OCI-LY3 (cell line): ENCODE measurements at regions not wholly inside any gene's neighbourhood (a gene's known extent, or its start where the extent isn't known, plus 50 kb on each side); places are given as distances from the start of the nearest gene placed in this dataset.

Source experiments
- H2AFZ ChIP-seq: fragments of 200-600, 300-600 bp; shearing (Covaris generic); 2 replicates; pipeline ENCODE4 v1.6.0; 2014; ENCODE audit warnings: antibody characterized with exemption, low read depth, low read length
- H3K27ac ChIP-seq: fragments of 200-600, 300-600 bp; sonication (generic); 2 replicates; pipeline ENCODE4 v1.5.1; 2014; ENCODE audit warnings: mild to moderate bottlenecking, low read length, moderate library complexity, mixed read lengths
- H3K27me3 ChIP-seq: fragments of 200-600, 300-600 bp; sonication (generic); 2 replicates; pipeline ENCODE4 v1.6.1; 2014; ENCODE audit warnings: low read depth, low read length, mixed read lengths
- H3K36me3 ChIP-seq: fragments of 200-600, 300-600 bp; sonication (generic); replicated peaks from 2 replicates; pipeline ENCODE3; 2014; ENCODE audit warnings: low read depth, low read length, mixed read lengths
- H3K4me1 ChIP-seq: fragments of 300-600, 200-600 bp; sonication (generic); 2 replicates; pipeline ENCODE4 v1.6.1; 2014; ENCODE audit warnings: low read length, mixed read lengths
- H3K4me2 ChIP-seq: fragments of 200-600, 300-600 bp; sonication (generic); 2 replicates; pipeline ENCODE4 v1.6.1; 2014; ENCODE audit warnings: low read length, mixed read lengths
- H3K4me3 ChIP-seq: fragments of 300-600, 200-600 bp; sonication (generic); 2 replicates; pipeline ENCODE4 v1.5.1; 2014; ENCODE audit warnings: antibody characterized with exemption, mild to moderate bottlenecking, low read length, moderate library complexity
- H3K79me2 ChIP-seq: fragments of 300-600, 200-600 bp; shearing (Covaris generic); 2 replicates; pipeline ENCODE4 v1.6.1; 2014; ENCODE audit warnings: mild to moderate bottlenecking, low read length, mixed read lengths
- H3K9ac ChIP-seq: fragments of 300-600, 200-600 bp; shearing (Covaris generic); 2 replicates; pipeline ENCODE4 v1.6.0; 2014; ENCODE audit warnings: mild to moderate bottlenecking, low read length, moderate library complexity
- H3K9me3 ChIP-seq: fragments of 200-600, 300-600 bp; shearing (Covaris generic); 2 replicates; pipeline ENCODE4 v1.6.1; 2014; ENCODE audit warnings: low read length, mixed read lengths; ENCODE audit not compliant: insufficient read depth
- H4K20me1 ChIP-seq: fragments of 200-600, 300-600 bp; sonication (generic); 2 replicates; pipeline ENCODE4 v1.6.1; 2016; ENCODE audit warnings: low read length, mixed read lengths; ENCODE audit not compliant: insufficient read depth
- EZH2phosphoT487 ChIP-seq: fragments of 200-600 bp; shearing (Covaris generic); IDR thresholded peaks from 2 replicates; pipeline ENCODE4 v1.6.1; 2018; ENCODE audit warnings: antibody characterized with exemption, mixed run types, low read depth
- TF ChIP-seq, protein P1 (sequence below): fragments of 200-600, 300-600 bp; sonication (generic); IDR thresholded peaks from 2 replicates; pipeline ENCODE4 v1.5.1; 2014; ENCODE audit warnings: antibody characterized with exemption, low read length, low read depth

DNA sequence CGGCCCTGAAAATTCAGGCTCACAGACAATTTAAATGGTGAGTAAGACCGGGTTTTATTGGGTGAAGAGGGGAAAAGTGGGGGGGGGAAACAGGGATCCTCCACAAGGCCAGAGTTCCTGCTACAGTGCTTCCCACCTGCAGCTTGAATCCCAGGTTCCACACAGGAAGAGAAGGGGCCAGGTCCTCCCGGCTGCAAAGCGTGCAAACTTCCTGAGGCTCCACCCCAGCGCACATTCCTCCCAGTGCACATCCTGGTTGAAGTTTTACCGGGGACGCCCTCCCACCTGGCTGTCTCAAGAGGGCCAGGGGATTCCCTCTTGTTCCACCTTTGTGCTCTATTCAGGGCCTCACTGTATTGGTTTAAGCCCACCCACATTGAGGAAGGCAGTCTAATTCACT lies 347.7 kb upstream of the REG3G start:
- no peak overlapping the region for H3K9ac ChIP-seq
- H4K20me1 ChIP-seq, result no peaks in the 10 kb centered on the region

DNA sequence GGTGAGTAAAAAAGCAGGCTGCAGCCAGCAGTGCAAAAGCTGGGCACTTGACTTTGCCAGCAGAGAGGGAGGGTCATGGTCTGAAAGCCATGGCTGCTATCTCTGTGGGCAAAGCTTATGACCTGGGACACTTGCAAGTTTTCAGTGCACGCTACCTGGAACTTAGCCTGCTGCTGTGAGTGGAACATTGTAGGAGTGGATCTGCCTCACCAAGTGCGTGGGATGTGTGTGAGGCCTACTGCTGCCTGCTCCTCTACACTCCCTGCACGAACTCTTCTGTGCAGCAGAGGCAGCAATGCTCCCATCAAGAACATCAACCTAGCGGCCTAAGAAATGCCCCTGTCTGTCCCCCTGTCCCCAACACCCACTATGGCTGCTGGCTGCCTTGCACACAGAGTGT lies 344.1 kb upstream of the REG3G start:
- H2AFZ ChIP-seq, result no peak overlapping the region
- H3K27ac ChIP-seq, result no peak overlapping the region
- TF ChIP-seq, protein P1, sequence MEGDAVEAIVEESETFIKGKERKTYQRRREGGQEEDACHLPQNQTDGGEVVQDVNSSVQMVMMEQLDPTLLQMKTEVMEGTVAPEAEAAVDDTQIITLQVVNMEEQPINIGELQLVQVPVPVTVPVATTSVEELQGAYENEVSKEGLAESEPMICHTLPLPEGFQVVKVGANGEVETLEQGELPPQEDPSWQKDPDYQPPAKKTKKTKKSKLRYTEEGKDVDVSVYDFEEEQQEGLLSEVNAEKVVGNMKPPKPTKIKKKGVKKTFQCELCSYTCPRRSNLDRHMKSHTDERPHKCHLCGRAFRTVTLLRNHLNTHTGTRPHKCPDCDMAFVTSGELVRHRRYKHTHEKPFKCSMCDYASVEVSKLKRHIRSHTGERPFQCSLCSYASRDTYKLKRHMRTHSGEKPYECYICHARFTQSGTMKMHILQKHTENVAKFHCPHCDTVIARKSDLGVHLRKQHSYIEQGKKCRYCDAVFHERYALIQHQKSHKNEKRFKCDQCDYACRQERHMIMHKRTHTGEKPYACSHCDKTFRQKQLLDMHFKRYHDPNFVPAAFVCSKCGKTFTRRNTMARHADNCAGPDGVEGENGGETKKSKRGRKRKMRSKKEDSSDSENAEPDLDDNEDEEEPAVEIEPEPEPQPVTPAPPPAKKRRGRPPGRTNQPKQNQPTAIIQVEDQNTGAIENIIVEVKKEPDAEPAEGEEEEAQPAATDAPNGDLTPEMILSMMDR, result no peak
- no peak for TF ChIP-seq EZH2phosphoT487

More for the DNA sequence above, 347.7 kb upstream of the REG3G start:
- Histone ChIP-seq H3K27me3 (no peaks in the 10 kb centered on the region), H3K4me2 (no peak overlapping the region), H3K4me1 (no peaks in the 10 kb centered on the region), H3K79me2 (no peaks in the 10 kb centered on the region), H2AFZ (no peak overlapping the region), H3K9me3 (no peaks in the 10 kb centered on the region), H3K36me3 (no peaks in the 10 kb centered on the region), H3K27ac (no peak overlapping the region), H3K4me3 (no peak overlapping the region)
- TF ChIP-seq, protein P1, result no peak
- no peak for TF ChIP-seq EZH2phosphoT487

DNA sequence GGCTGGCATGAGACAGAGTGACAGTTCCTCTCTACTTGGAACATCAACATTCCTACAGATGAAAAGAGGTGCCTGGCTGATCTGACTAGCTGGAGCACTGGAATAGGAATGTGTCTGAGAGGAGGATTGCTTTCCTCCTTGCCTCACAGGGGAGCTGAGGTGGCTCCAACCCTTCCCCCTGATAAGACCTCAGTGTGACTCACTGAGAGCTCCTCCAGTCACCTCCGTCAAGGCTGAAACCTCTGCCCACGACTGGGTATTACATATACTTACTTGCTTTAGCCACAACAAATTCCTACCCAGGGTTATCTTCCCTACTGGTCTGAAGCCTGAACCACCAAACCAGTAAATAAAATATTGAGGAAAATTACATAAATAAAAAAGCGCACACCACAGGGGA lies 342.7 kb upstream of the REG3G start:
- no peaks in the 10 kb centered on the region for H4K20me1 ChIP-seq
- no peaks in the 10 kb centered on the region for H3K4me1 ChIP-seq
- no peak overlapping the region for H2AFZ ChIP-seq
- no peak overlapping the region for H3K4me3 ChIP-seq
- no peaks in the 10 kb centered on the region for H3K9me3 ChIP-seq
- no peaks in the 10 kb centered on the region for H3K79me2 ChIP-seq
- H3K27ac ChIP-seq, result no peak overlapping the region
- no peaks in the 10 kb centered on the region for H3K36me3 ChIP-seq
- no peak overlapping the region for H3K4me2 ChIP-seq
- H3K9ac ChIP-seq, result no peak overlapping the region
- TF ChIP-seq, protein P1, result no peak
- no peak for TF ChIP-seq EZH2phosphoT487
- no peaks in the 10 kb centered on the region for H3K27me3 ChIP-seq

More for the DNA sequence above, 344.1 kb upstream of the REG3G start:
- no peaks in the 10 kb centered on the region for H3K27me3 ChIP-seq
- no peaks in the 10 kb centered on the region for H3K36me3 ChIP-seq
- H3K79me2 ChIP-seq, result no peaks in the 10 kb centered on the region
- H3K9ac ChIP-seq, result no peak overlapping the region
- H4K20me1 ChIP-seq, result no peaks in the 10 kb centered on the region
- H3K4me2 ChIP-seq, result no peak overlapping the region
- no peaks in the 10 kb centered on the region for H3K9me3 ChIP-seq
- H3K4me3 ChIP-seq, result no peak overlapping the region
- no peaks in the 10 kb centered on the region for H3K4me1 ChIP-seq

DNA sequence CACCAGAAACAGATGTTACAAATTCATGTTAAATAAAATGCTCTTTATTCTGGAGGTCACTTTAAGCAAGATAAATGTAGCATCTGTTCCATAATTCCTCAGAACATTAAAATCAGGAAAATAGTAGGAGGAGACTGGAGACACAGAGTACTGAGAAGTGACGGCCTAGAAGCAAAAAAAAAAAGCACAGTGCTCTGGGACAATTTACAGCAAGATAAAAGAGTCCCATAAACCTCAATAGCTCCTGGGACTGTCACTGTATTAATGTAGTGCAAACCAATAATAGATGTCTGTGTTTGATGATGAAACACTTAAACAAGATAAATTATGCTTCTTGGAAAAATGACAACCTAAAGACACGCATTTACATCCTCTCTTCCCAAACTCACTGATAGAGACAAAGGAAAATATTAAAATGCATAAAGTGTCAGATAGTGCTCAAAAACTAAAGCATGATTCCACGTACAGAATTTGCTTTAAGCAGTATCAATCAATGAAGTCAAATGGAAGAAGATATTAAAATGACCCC lies 338.8 kb upstream of the REG3G start:
- Histone ChIP-seq H3K79me2 (no peaks in the 10 kb centered on the region), H3K4me3 (no peak overlapping the region), H3K4me1 (no peaks in the 10 kb centered on the region), H3K36me3 (no peaks in the 10 kb centered on the region), H3K27ac (no peak overlapping the region), H4K20me1 (no peaks in the 10 kb centered on the region), H3K4me2 (no peak overlapping the region), H3K27me3 (no peaks in the 10 kb centered on the region), H3K9me3 (no peaks in the 10 kb centered on the region), H2AFZ (no peak overlapping the region), H3K9ac (no peak overlapping the region)
- TF ChIP-seq EZH2phosphoT487, result no peak
- TF ChIP-seq, protein P1, result no peak
